H1 (cell line): ENCODE measurements at regions not wholly inside any gene's neighbourhood (a gene's known extent, or its start where the extent isn't known, plus 50 kb on each side); places are given as distances from the start of the nearest gene placed in this dataset.

Source experiments
- CTCF ChIA-PET: fragments of 300-600 bp; sonication (Branson Sonifier 250); formaldehyde crosslinking; loops from one replicate; lab custom pipeline; 2021; ENCODE audit not compliant: partially characterized antibody; lab: Charles Lee
- POLR2A ChIA-PET: fragments of 300-600 bp; sonication (Branson Sonifier 250); formaldehyde crosslinking; loops from one replicate; lab custom pipeline; 2021; ENCODE audit warnings: inconsistent platforms; ENCODE audit not compliant: partially characterized antibody; lab: Charles Lee
- DNase-seq, 2 experiments: peaks; one replicate each; pipeline versions ENCODE4 v3.0.0 to v3.0.0-alpha.2; 2010 to 2022; ENCODE audit warnings: low spot score in 2 of 2, low read depth in 1 of 2, mixed read lengths in 1 of 2
- FAIRE-seq: peaks from 2 replicates; lab custom pipeline; 2011; peaks lifted over from hg19 to GRCh38; lab: Jason Lieb, UNC
- H2AFZ ChIP-seq: 2 replicates; pipeline ENCODE4 v1.8.1; 2012; ENCODE audit warnings: low read length, inconsistent platforms
- H2AK5ac ChIP-seq: 2 replicates; pipeline ENCODE4 v1.6.1; 2013; ENCODE audit warnings: low read depth, low read length
- H2BK120ac ChIP-seq: replicated peaks from 2 replicates; pipeline ENCODE3; 2013; ENCODE audit warnings: low read depth, low read length, inconsistent platforms
- H2BK12ac ChIP-seq: 2 replicates; pipeline ENCODE4 v1.6.1; 2013; ENCODE audit warnings: low read depth, low read length
- H2BK15ac ChIP-seq: 2 replicates; pipeline ENCODE4 v1.6.1; 2013; ENCODE audit warnings: low read length
- H2BK20ac ChIP-seq: 2 replicates; pipeline ENCODE4 v1.6.1; 2013; ENCODE audit warnings: low read length
- H2BK5ac ChIP-seq: 2 replicates; pipeline ENCODE4 v1.6.1; 2013; ENCODE audit warnings: low read depth, low read length
- H3K14ac ChIP-seq: 2 replicates; pipeline ENCODE4 v1.6.1; 2013; ENCODE audit warnings: inconsistent platforms; ENCODE audit not compliant: insufficient read length
- H3K18ac ChIP-seq: 2 replicates; pipeline ENCODE4 v1.6.1; 2013; ENCODE audit warnings: low read length; ENCODE audit errors: extremely low read depth
- H3K23ac ChIP-seq: 2 replicates; pipeline ENCODE4 v1.6.1; 2013; ENCODE audit warnings: inconsistent platforms; ENCODE audit not compliant: insufficient read length
- H3K23me2 ChIP-seq: 2 replicates; pipeline ENCODE4 v1.6.1; 2013; ENCODE audit warnings: low read depth, low read length
- H3K27ac ChIP-seq: 2 replicates; pipeline ENCODE4 v1.6.1; 2011; ENCODE audit warnings: low read depth, low read length, inconsistent platforms
- H3K27me3 ChIP-seq, 4 experiments: replicated peaks in 1 of 4; 1 replicate in 1 of 4; 2 replicates in 3 of 4; pipeline versions ENCODE4 v1.6.1 to v1.8.1; 2011 to 2013; ENCODE audit warnings: low read length in 3 of 4, mild to moderate bottlenecking in 3 of 4, inconsistent platforms in 2 of 4, mixed read lengths in 2 of 4, moderate library complexity in 1 of 4; ENCODE audit not compliant: control insufficient read depth in 3 of 4, insufficient read depth in 3 of 4; ENCODE audit errors: extremely low read depth in 1 of 4
- H3K36me3 ChIP-seq, 4 experiments: 2 replicates each; pipeline versions ENCODE4 v1.6.1 to v1.8.1; 2011 to 2013; ENCODE audit warnings: mild to moderate bottlenecking in 4 of 4, low read length in 3 of 4, moderate library complexity in 2 of 4, control low read depth in 1 of 4, inconsistent platforms in 1 of 4; ENCODE audit not compliant: insufficient read depth in 4 of 4, control insufficient read depth in 2 of 4
- H3K4ac ChIP-seq: replicated peaks from 2 replicates; pipeline ENCODE3; 2013; ENCODE audit warnings: low read length, low read depth, mixed read lengths, inconsistent platforms; ENCODE audit not compliant: insufficient read length
- H3K4me1 ChIP-seq, 4 experiments: replicated peaks in 1 of 4; 1 replicate in 1 of 4; 2 replicates in 3 of 4; pipeline versions ENCODE4 v1.6.1 to v1.8.1; 2011 to 2013; ENCODE audit warnings: low read length in 3 of 4, inconsistent platforms in 2 of 4, mixed read lengths in 1 of 4; ENCODE audit not compliant: insufficient read depth in 4 of 4, control insufficient read depth in 3 of 4
- H3K4me2 ChIP-seq, 2 experiments: 2 replicates each; pipeline versions ENCODE4 v1.6.1 to v1.8.1; 2011 to 2013; ENCODE audit warnings: low read depth in 2 of 2, low read length in 2 of 2, control low read depth in 1 of 2, inconsistent platforms in 1 of 2, mild to moderate bottlenecking in 1 of 2; ENCODE audit not compliant: insufficient read depth in 1 of 2
- H3K4me3 ChIP-seq, 4 experiments: fragments of 200-600, 300-600 bp in 1 of 4; sonication (generic), shearing (Covaris generic), sonication (Bioruptor Twin) in 1 of 4; 2 replicates each; pipeline versions ENCODE4 v1.5.1 to v1.8.1; 2011 to 2016; ENCODE audit warnings: low read length in 4 of 4, low read depth in 3 of 4, control low read depth in 2 of 4, inconsistent platforms in 2 of 4, mild to moderate bottlenecking in 2 of 4, mixed read lengths in 1 of 4, moderate library complexity in 1 of 4; ENCODE audit not compliant: insufficient read depth in 2 of 4; ENCODE audit errors: extremely low read depth in 1 of 4
- H3K56ac ChIP-seq: replicated peaks from 2 replicates; pipeline ENCODE3; 2013; ENCODE audit warnings: low read depth, mild to moderate bottlenecking, mixed read lengths, low read length, inconsistent platforms; ENCODE audit not compliant: insufficient read length
- H3K79me1 ChIP-seq: 2 replicates; pipeline ENCODE4 v1.6.1; 2013; ENCODE audit warnings: low read depth, low read length, control low read depth
- H3K79me2 ChIP-seq, 2 experiments: 2 replicates each; pipeline versions ENCODE4 v1.6.1 to v1.8.1; 2012 to 2013; ENCODE audit warnings: low read length in 2 of 2, mild to moderate bottlenecking in 2 of 2, inconsistent platforms in 1 of 2; ENCODE audit not compliant: insufficient read depth in 2 of 2, control insufficient read depth in 1 of 2
- H3K9ac ChIP-seq, 4 experiments: replicated peaks in 1 of 4; 1 replicate in 1 of 4; 2 replicates in 3 of 4; pipeline versions ENCODE4 v1.6.1 to v1.8.1; 2011 to 2013; ENCODE audit warnings: low read depth in 3 of 4, low read length in 3 of 4, control low read depth in 2 of 4, mild to moderate bottlenecking in 2 of 4, moderate library complexity in 2 of 4, inconsistent platforms in 1 of 4; ENCODE audit errors: extremely low read depth in 1 of 4
- H3K9me3 ChIP-seq, 2 experiments: 2 replicates each; pipeline versions ENCODE4 v1.6.1 to v1.8.1; 2012 to 2013; ENCODE audit warnings: mild to moderate bottlenecking in 2 of 2, moderate library complexity in 2 of 2, control low read depth in 1 of 2, inconsistent platforms in 1 of 2, low read depth in 1 of 2, low read length in 1 of 2, mixed read lengths in 1 of 2; ENCODE audit not compliant: insufficient read depth in 2 of 2
- H4K20me1 ChIP-seq, 2 experiments: replicated peaks in 1 of 2; 2 replicates each; pipeline versions ENCODE3 to v1.8.1; 2011 to 2013; ENCODE audit warnings: inconsistent platforms in 2 of 2, low read length in 2 of 2, mild to moderate bottlenecking in 1 of 2; ENCODE audit not compliant: insufficient read depth in 2 of 2, control insufficient read depth in 1 of 2
- H4K5ac ChIP-seq: 2 replicates; pipeline ENCODE4 v1.6.1; 2013; ENCODE audit warnings: low read length, low read depth, mixed read lengths, inconsistent platforms; ENCODE audit not compliant: insufficient read length
- H4K8ac ChIP-seq: 2 replicates; pipeline ENCODE4 v1.8.0; 2013; ENCODE audit warnings: mild to moderate bottlenecking, moderate library complexity, low read length, inconsistent platforms; ENCODE audit not compliant: insufficient read depth; ENCODE audit errors: extremely low read depth
- H4K91ac ChIP-seq: replicated peaks from 2 replicates; pipeline ENCODE3; 2013; ENCODE audit warnings: low read length, mixed read lengths, inconsistent platforms; ENCODE audit not compliant: insufficient read length
- BACH1 ChIP-seq: IDR thresholded peaks from 2 replicates; pipeline ENCODE4 v1.6.1; 2012; ENCODE audit warnings: low read length, improper control_type of control experiment
- CEBPB ChIP-seq: IDR thresholded peaks from 2 replicates; pipeline ENCODE4 v1.6.1; 2012; ENCODE audit warnings: low read depth, low read length
- CHD1 ChIP-seq: IDR thresholded peaks from 2 replicates; pipeline ENCODE4 v1.6.1; 2012; ENCODE audit warnings: low read depth, low read length, improper control_type of control experiment
- CHD2 ChIP-seq: IDR thresholded peaks from 2 replicates; pipeline ENCODE4 v1.6.1; 2012; ENCODE audit warnings: low read length, improper control_type of control experiment
- GABPA ChIP-seq: IDR thresholded peaks from 2 replicates; pipeline ENCODE4 v1.6.1; 2011; ENCODE audit warnings: mild to moderate bottlenecking, low read length, moderate library complexity, borderline replicate concordance; ENCODE audit not compliant: insufficient read depth
- GTF2F1 ChIP-seq: IDR thresholded peaks from 2 replicates; pipeline ENCODE4 v1.6.1; 2012; ENCODE audit warnings: low read depth, low read length, improper control_type of control experiment, borderline replicate concordance
- HDAC2 ChIP-seq, 2 experiments: fragments of 300-600 bp in 1 of 2; sonication (generic) in 1 of 2; IDR thresholded peaks; 2 replicates each; pipeline ENCODE4 v1.6.1; 2011 to 2012; ENCODE audit warnings: low read depth in 2 of 2, low read length in 2 of 2, mild to moderate bottlenecking in 2 of 2, moderate library complexity in 2 of 2, borderline replicate concordance in 1 of 2, inconsistent platforms in 1 of 2
- JUN ChIP-seq: IDR thresholded peaks from 2 replicates; pipeline ENCODE4 v1.6.1; 2011; ENCODE audit warnings: low read depth, mild to moderate bottlenecking, improper control_type of control experiment, low read length
- JUND ChIP-seq: IDR thresholded peaks from 2 replicates; pipeline ENCODE4 v1.6.1; 2011; ENCODE audit warnings: mild to moderate bottlenecking, improper control_type of control experiment, low read length
- POLR2A ChIP-seq, 2 experiments: IDR thresholded peaks; 1 replicate in 1 of 2; 2 replicates in 1 of 2; pipeline ENCODE4 v1.6.1; 2011; ENCODE audit warnings: low read depth in 2 of 2, low read length in 2 of 2, mild to moderate bottlenecking in 2 of 2; ENCODE audit errors: control extremely low read depth in 1 of 2
- RBBP5 ChIP-seq: IDR thresholded peaks from 2 replicates; pipeline ENCODE4 v1.7.1; 2012; ENCODE audit warnings: low read depth, mild to moderate bottlenecking, inconsistent platforms, low read length, moderate library complexity, borderline replicate concordance
- SIN3A ChIP-seq, 2 experiments: IDR thresholded peaks in 1 of 2; conservative IDR thresholded peaks in 1 of 2; 2 replicates each; pipeline ENCODE4 v1.6.1; 2011 to 2012; ENCODE audit warnings: low read length in 2 of 2, improper control_type of control experiment in 1 of 2, low read depth in 1 of 2, mild to moderate bottlenecking in 1 of 2
- SP1 ChIP-seq: IDR thresholded peaks from 2 replicates; pipeline ENCODE4 v1.6.1; 2011; ENCODE audit warnings: low read depth, low read length
- YY1 ChIP-seq: IDR thresholded peaks from 2 replicates; pipeline ENCODE4 v1.6.1; 2011; ENCODE audit warnings: low read depth, mild to moderate bottlenecking, low read length
- WGBS, 2 experiments: shearing (Covaris generic) in 1 of 2; methylation state at CpG; one replicate each; pipeline versions ENCODE4 v1.1.6 to v1.1.7; 2013 to 2015; ENCODE audit warnings: low lambda C conversion rate in 2 of 2, mixed read lengths in 2 of 2, inconsistent platforms in 1 of 2, low coverage in 1 of 2, missing lambda C conversion rate in 1 of 2; ENCODE audit not compliant: insufficient replicate concordance in 2 of 2, insufficient coverage in 1 of 2, insufficient read length in 1 of 2; ENCODE audit errors: extremely low coverage in 1 of 2, missing lambda C conversion rate in 1 of 2; 5-methylcytosine and 5-hydroxymethylcytosine counted together
- TF ChIP-seq, protein P1 (sequence below): IDR thresholded peaks from 2 replicates; pipeline ENCODE4 v1.6.1; 2012; ENCODE audit warnings: inconsistent platforms

DNA sequence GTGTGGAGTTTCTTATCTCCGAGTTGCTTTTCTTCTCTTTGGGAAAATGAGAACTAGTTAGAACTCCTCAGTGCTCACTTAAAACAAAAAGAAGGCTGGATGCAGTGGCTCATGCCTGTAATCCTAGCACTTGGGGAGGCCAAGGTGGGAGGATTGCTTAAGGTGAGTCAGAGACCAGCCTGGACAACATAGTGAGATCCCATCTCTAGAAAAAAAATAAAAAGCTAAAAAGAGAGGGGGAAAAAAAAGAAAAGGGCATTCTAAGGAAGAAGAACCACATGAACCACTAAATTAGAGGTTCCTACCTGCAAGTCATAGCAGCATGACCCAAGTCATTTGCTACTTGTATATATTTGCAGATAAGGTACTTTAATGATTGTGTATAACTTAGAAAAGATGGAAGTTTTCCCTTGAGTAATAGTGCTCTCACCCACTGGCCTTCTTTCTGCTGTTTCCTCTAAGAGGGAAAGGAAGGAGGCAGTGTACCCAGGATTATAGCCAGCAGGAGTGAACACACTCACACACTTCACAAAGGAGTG is 87.8 kb downstream of the CCDC71L start:
- Histone ChIP-seq H3K4me3 (no peak overlapping the region), H3K23me2 (no peaks in the 10 kb centered on the region), H3K56ac (no peak overlapping the region), H3K27ac (no peak overlapping the region), H3K36me3 (no peaks in the 10 kb centered on the region), H2BK12ac (no peak overlapping the region), H3K14ac (no peak overlapping the region), H3K4me2 (no peak overlapping the region), H3K23ac (no peak overlapping the region), H2BK20ac (no peak overlapping the region), H2BK15ac (no peak overlapping the region), H3K18ac (no peak overlapping the region), H2AFZ (no peak overlapping the region), H3K79me2 (no peaks in the 10 kb centered on the region), H3K79me1 (no peaks in the 10 kb centered on the region), H2BK120ac (no peak overlapping the region), H3K4me1 (peaks cover 0 to 3% (median 0%) of the 10 kb centered on the region in 4 experiments; a peak in 1 of 7 replicates), H4K20me1 (no peaks in the 10 kb centered on the region), H3K27me3 (no peaks in the 10 kb centered on the region), H4K91ac (no peak overlapping the region), H4K8ac (no peak overlapping the region), H3K9me3 (no peaks in the 10 kb centered on the region), H3K4ac (no peak overlapping the region), H2BK5ac (no peak overlapping the region), H3K9ac (no peak overlapping the region), H2AK5ac (no peak overlapping the region), H4K5ac (no peak overlapping the region)
- FAIRE-seq (no peak), DNase-seq (no peak)
- WGBS, 2 experiments = 83% methylated on average over 1 of the region's 1 CpG; no CpG with 5 or more reads in 1 of the 2 experiments
- ChIA-PET POLR2A (interaction anchor here (1.1 kb wide), 1 partner anchor 7 kb away, joined by 3 read pairs; no protein-coding TSS in a partner anchor), CTCF (interaction anchor here (0.5 kb wide), 1 partner anchor 79 kb away, joined by 3 read pairs; no protein-coding TSS in a partner anchor)
- TF ChIP-seq GABPA (no peak), RBBP5 (no peak), SP1 (no peak), BACH1 (no peak), CHD2 (no peak), SIN3A (conservative IDR thresholded peaks at IDR 0.05 in 1 of 2, IDR thresholded peaks at IDR 0.05 in 1 of 2; ENCODE audit: low read depth in 1 of 2, low read length in 2 of 2) (no peak), JUND (no peak), YY1 (no peak), HDAC2 (IDR thresholded peaks at IDR 0.05; ENCODE audit: borderline replicate concordance in 1 of 2, low read depth in 2 of 2, low read length in 2 of 2) (no peak), JUN (no peak), GTF2F1 (no peak), POLR2A (IDR thresholded peaks at IDR 0.05; ENCODE audit: control extremely low read depth in 1 of 2, low read depth in 2 of 2, low read length in 2 of 2) (no peak), CHD1 (no peak), CEBPB (no peak)
- TF ChIP-seq, protein P1, sequence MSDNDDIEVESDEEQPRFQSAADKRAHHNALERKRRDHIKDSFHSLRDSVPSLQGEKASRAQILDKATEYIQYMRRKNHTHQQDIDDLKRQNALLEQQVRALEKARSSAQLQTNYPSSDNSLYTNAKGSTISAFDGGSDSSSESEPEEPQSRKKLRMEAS = no peak
